ENCODE measurements at regions not wholly inside any gene's neighbourhood (a gene's known extent, or its start where the extent isn't known, plus 50 kb on each side); places are given as distances from the start of the nearest gene placed in this dataset.

DNA sequence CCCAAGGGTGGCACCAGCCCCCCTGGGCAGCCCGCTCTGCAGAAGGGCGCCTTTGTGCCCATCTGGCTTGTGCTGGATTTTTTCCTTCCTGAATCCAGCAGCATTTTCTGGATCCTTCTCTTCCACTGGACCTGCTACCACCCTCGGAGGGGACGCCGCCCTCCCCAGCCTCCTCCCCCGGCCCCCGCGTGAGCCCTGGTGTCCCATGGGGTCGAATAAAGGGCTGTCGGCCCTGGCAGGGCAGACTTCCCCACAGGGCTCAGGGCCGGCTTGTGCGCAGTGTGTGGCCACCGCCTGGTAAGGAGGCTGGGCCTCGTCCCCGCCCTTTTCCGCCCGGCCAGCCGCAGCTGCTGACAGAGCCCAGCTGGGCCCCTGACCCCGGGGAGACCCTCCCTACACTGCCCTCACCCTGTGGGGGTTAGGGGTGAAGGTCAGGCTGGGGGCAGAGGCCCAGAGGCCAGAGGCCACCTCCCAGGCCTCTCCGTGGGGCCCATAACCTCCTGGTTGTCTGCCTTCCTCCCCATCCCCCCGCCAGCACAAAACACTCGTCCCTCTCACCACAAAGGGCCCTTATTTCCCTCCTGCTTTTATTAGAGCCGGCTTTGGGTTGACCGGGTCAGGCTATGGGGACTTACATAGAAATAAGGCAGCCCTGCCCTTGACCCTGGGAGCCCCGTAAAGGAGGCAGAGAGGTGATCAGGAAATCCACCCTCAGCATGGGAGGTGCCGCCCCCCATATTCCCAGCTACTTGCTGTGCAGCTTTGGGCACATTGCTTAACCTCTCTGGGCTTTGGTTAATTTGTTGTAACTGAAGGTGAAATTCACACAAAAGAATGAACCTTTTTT, 179.3 kb upstream of the CIBAR2 start:
- Histone ChIP-seq H3K4me3 (no peak overlapping the region), H3K4me1 (peaks cover 0 to 29% (median 15%) of the 10 kb centered on the region in 12 donors), H3K27me3 (no peaks in the 10 kb centered on the region), H3K9me3 (no peaks in the 10 kb centered on the region), H3K36me3 (no peaks in the 10 kb centered on the region), H3K27ac (peak overlapping the region in 8 of 12 donors; percentile 13 to 63 (median 32))
- peak; percentile 57 to 81 (median 65) for DNase-seq
- WGBS, 4 donors, result 52 to 73% (median 64%) methylated on average over 20 to 26 of the region's 26 CpGs
- TF ChIP-seq, protein P1, sequence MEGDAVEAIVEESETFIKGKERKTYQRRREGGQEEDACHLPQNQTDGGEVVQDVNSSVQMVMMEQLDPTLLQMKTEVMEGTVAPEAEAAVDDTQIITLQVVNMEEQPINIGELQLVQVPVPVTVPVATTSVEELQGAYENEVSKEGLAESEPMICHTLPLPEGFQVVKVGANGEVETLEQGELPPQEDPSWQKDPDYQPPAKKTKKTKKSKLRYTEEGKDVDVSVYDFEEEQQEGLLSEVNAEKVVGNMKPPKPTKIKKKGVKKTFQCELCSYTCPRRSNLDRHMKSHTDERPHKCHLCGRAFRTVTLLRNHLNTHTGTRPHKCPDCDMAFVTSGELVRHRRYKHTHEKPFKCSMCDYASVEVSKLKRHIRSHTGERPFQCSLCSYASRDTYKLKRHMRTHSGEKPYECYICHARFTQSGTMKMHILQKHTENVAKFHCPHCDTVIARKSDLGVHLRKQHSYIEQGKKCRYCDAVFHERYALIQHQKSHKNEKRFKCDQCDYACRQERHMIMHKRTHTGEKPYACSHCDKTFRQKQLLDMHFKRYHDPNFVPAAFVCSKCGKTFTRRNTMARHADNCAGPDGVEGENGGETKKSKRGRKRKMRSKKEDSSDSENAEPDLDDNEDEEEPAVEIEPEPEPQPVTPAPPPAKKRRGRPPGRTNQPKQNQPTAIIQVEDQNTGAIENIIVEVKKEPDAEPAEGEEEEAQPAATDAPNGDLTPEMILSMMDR (IDR thresholded peaks at IDR 0.05), result no peak
- TF ChIP-seq POLR2A (IDR thresholded peaks at IDR 0.05), result no peak
- intact Hi-C loops (cut with DNase I), result no loop called here
- peak; percentile 34 to 73 (median 60) for ATAC-seq

DNA sequence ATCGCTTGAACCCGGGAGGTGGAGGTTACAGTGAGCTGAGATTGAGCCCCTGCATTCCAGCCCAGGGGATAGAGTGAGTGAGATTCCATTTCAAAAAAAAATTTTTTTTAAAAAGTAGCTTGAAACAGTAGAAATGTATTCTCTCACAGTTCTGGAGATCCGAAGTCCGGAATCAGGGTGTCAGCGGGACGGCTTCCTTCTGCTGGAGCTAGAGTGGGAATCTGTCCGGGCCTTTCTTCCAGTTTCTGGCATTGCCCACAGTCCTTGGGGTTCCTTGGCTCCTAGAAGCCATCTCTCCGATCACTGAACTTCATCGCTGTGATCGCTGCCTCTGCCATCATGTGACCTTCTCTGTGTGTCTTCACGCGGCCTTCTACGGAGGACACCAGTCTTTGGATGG, 181.2 kb upstream of the CIBAR2 start:
- Histone ChIP-seq H3K27ac (no peak overlapping the region), H3K36me3 (no peaks in the 10 kb centered on the region), H3K27me3 (no peaks in the 10 kb centered on the region), H3K9me3 (no peaks in the 10 kb centered on the region), H3K4me1 (peaks cover 0 to 24% (median 11%) of the 10 kb centered on the region in 12 donors), H3K4me3 (no peak overlapping the region)
- ATAC-seq (no peak), DNase-seq (no peak)
- WGBS, 4 donors, result 95 to 98% (median 97%) methylated on average over 13 of the region's 13 CpGs
- intact Hi-C loops (cut with DNase I), result no loop called here
- no peak for TF ChIP-seq POLR2A (IDR thresholded peaks at IDR 0.05)
- TF ChIP-seq, protein P1 (IDR thresholded peaks at IDR 0.05), result no peak

GRCh38 chr16:85293904-85294642, 181.8 kb upstream of the CIBAR2 start:
- H3K36me3 ChIP-seq, result no peaks in the 10 kb centered on the region
- no peak overlapping the region for H3K4me3 ChIP-seq
- TF ChIP-seq, protein P1 (IDR thresholded peaks at IDR 0.05), result no peak
- TF ChIP-seq POLR2A (IDR thresholded peaks at IDR 0.05), result no peak
- H3K27ac ChIP-seq, result no peak overlapping the region
- ATAC-seq (peak in 3 of 4 donors; percentile 30 to 59 (median 52)), DNase-seq (no peak)
- WGBS, 4 donors, result 70 to 78% (median 73%) methylated on average over 12 to 15 of the region's 15 CpGs
- intact Hi-C loops (cut with DNase I), result no loop called here
- H3K9me3 ChIP-seq, result no peaks in the 10 kb centered on the region
- H3K4me1 ChIP-seq, result peaks cover 0 to 24% (median 11%) of the 10 kb centered on the region in 12 donors
- no peaks in the 10 kb centered on the region for H3K27me3 ChIP-seq

Measured in heart left ventricle (tissue), 16 donors.